ENCODE measurements at regions not wholly inside any gene's neighbourhood (a gene's known extent, or its start where the extent isn't known, plus 50 kb on each side); places are given as distances from the start of the nearest gene placed in this dataset.

DNA sequence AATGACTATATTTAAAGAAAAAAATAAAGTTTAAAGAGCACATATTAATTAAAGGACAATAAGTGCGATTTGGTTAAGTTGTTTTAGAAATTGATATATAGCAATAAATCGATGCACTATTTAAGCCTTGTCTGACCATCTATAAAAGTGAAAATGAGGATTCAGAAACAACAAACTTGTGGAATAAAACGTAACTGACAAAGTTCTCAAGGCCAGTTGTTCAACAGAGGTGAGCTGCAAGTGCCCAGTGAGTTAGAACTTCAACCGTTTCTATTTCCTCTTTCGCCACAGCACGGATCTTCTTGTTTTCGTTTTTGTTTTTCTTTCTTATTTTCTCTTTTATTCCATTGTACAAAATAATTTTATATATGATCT lies 724.9 kb upstream of the ARRDC4 start:
- no peak overlapping the region for H4K5ac ChIP-seq (ENCODE audit: low read depth, low read length)
- no peak for DNase-seq
- H2BK15ac ChIP-seq (ENCODE audit: low read depth, low read length), result no peak overlapping the region
- H3K9ac ChIP-seq (ENCODE audit: low read depth, low read length), result no peak overlapping the region
- H4K91ac ChIP-seq (ENCODE audit: insufficient read depth, low read depth, low read length), result no peak overlapping the region
- no peak overlapping the region for H3K56ac ChIP-seq (ENCODE audit: extremely low read depth, insufficient read depth, low read length)
- no peak overlapping the region for H2AFZ ChIP-seq (replicated peaks; ENCODE audit: low read length, poor library complexity)
- no peak overlapping the region for H3K27ac ChIP-seq (ENCODE audit: insufficient read depth, low read length)
- no peak overlapping the region for H2AK5ac ChIP-seq (ENCODE audit: low read depth, low read length)
- TF ChIP-seq BHLHE40 (IDR thresholded peaks at IDR 0.05; ENCODE audit: low read depth, low read length), result no peak
- no peak for TF ChIP-seq POLR2A (IDR thresholded peaks at IDR 0.05; ENCODE audit: low read depth, low read length)
- TF ChIP-seq, protein P1, sequence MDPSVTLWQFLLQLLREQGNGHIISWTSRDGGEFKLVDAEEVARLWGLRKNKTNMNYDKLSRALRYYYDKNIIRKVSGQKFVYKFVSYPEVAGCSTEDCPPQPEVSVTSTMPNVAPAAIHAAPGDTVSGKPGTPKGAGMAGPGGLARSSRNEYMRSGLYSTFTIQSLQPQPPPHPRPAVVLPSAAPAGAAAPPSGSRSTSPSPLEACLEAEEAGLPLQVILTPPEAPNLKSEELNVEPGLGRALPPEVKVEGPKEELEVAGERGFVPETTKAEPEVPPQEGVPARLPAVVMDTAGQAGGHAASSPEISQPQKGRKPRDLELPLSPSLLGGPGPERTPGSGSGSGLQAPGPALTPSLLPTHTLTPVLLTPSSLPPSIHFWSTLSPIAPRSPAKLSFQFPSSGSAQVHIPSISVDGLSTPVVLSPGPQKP (IDR thresholded peaks at IDR 0.05; ENCODE audit: borderline replicate concordance, low read depth, low read length), result no peak
- no peak for TF ChIP-seq RAD21 (IDR thresholded peaks at IDR 0.05; ENCODE audit: low read length)
- TF ChIP-seq MAFK (IDR thresholded peaks at IDR 0.05; ENCODE audit: low read depth, low read length), result no peak
- no peak for TF ChIP-seq FOS (IDR thresholded peaks at IDR 0.05; ENCODE audit: low read depth, low read length)
- no peak for TF ChIP-seq USF2 (IDR thresholded peaks at IDR 0.05; ENCODE audit: low read depth, low read length)
- no peak for TF ChIP-seq MAZ (IDR thresholded peaks at IDR 0.05; ENCODE audit: borderline replicate concordance, low read depth, low read length)
- no peak for TF ChIP-seq CHD1 (IDR thresholded peaks at IDR 0.05; ENCODE audit: low read depth, low read length)
- no peak for TF ChIP-seq RCOR1 (IDR thresholded peaks at IDR 0.05; ENCODE audit: insufficient replicate concordance, low read length)
- no peak for TF ChIP-seq MXI1 (IDR thresholded peaks at IDR 0.05; ENCODE audit: borderline replicate concordance, low read depth, low read length)
- no peak for TF ChIP-seq RFX5 (IDR thresholded peaks at IDR 0.05; ENCODE audit: low read depth, low read length)
- no peak for TF ChIP-seq CEBPB (IDR thresholded peaks at IDR 0.05; ENCODE audit: low read depth, low read length)
- TF ChIP-seq CTCF (conservative IDR thresholded peaks at IDR 0.05; ENCODE audit: low read depth, low read length), result no peak
- H3K9me3 ChIP-seq (ENCODE audit: control insufficient read depth, insufficient read depth, low read length), result peaks cover 3% of the 10 kb centered on the region; the same call in 1 of the 2 replicates
- no peak overlapping the region for H2AK9ac ChIP-seq (replicated peaks; ENCODE audit: low read depth, low read length, poor library complexity)
- H3K9me1 ChIP-seq (ENCODE audit: insufficient read depth, low read length), result no peaks in the 10 kb centered on the region
- ATAC-seq (ENCODE audit: low read depth), result no peak
- ChIA-PET POLR2A (ENCODE audit: unreplicated experiment) (no interaction called here), CTCF (interaction anchor here (0.6 to 3.1 kb wide), 3 partner anchors 10 to 1976 kb away, joined by 3 to 13 read pairs (median 4); no protein-coding TSS in a partner anchor)
- H3K14ac ChIP-seq (replicated peaks; ENCODE audit: low read depth, low read length), result no peak overlapping the region
- H3K23ac ChIP-seq (ENCODE audit: low read depth, low read length), result no peak overlapping the region
- H4K20me1 ChIP-seq (ENCODE audit: insufficient read depth, low read length), result no peaks in the 10 kb centered on the region
- intact Hi-C loops (cut with micrococcal nuclease) (loop anchor here (1.0 to 2.0 kb wide), 3 partner anchors 878 to 1977 kb away; no protein-coding TSS in a partner anchor), dilution Hi-C loops (cut with HindIII; ENCODE audit: low sequenced_read_pairs, unreplicated experiment) (no loop called here), in situ Hi-C loops (cut with MboI; ENCODE audit: low sequenced_read_pairs) (loop anchor here (10.0 to 25.0 kb wide), 2 partner anchors 891 to 1973 kb away; no protein-coding TSS in a partner anchor)
- H2BK5ac ChIP-seq (ENCODE audit: low read depth, low read length, poor library complexity, severe bottlenecking), result no peak overlapping the region
- H3K36me3 ChIP-seq (ENCODE audit: control insufficient read depth, insufficient read depth, low read length), result no peaks in the 10 kb centered on the region
- no peak overlapping the region for H2BK20ac ChIP-seq (ENCODE audit: low read depth, low read length)
- H3K4me3 ChIP-seq (ENCODE audit: insufficient read depth, low read depth, low read length), result peak overlapping the region; percentile 17; the same call in 1 of the 2 replicates
- no peak overlapping the region for H3K18ac ChIP-seq (ENCODE audit: low read depth, low read length)
- H4K8ac ChIP-seq (ENCODE audit: low read depth in 2 of 2, low read length in 2 of 2), result no peak overlapping the region
- H3K4me2 ChIP-seq (ENCODE audit: low read depth, low read length), result peak overlapping the region; percentile 58
- no peaks in the 10 kb centered on the region for H3K27me3 ChIP-seq (ENCODE audit: control insufficient read depth, insufficient read depth, low read length)
- 60% methylated on average over 1 of the region's 7 CpGs; no CpG with 5 or more reads in 1 of the 2 experiments for WGBS, 2 experiments (ENCODE audit: extremely low coverage in 2 of 2, insufficient read length in 1 of 2)
- no peaks in the 10 kb centered on the region for H3K79me1 ChIP-seq (ENCODE audit: low read depth in 1 of 2, low read length in 2 of 2)
- no peak overlapping the region for H2BK120ac ChIP-seq (ENCODE audit: low read depth, low read length)
- no peaks in the 10 kb centered on the region for H3K4me1 ChIP-seq (ENCODE audit: control insufficient read depth, insufficient read depth, low read length)
- no peak overlapping the region for H3K4ac ChIP-seq (ENCODE audit: low read depth, low read length)
- no TSS peak for BruUV-seq (replicated peaks)

Measured in IMR-90 (cell line).